ENCODE measurements at regions not wholly inside any gene's neighbourhood (a gene's known extent, or its start where the extent isn't known, plus 50 kb on each side); places are given as distances from the start of the nearest gene placed in this dataset.

- H3K4me3 ChIP-seq (replicated peaks in 1 of 3; ENCODE audit: low read depth in 2 of 3, low read length in 3 of 3), result no peak overlapping the region
- H3K36me3 ChIP-seq (replicated peaks in 1 of 2; ENCODE audit: control insufficient read depth in 1 of 2, insufficient read depth in 2 of 2, low read length in 2 of 2), result no peaks in the 10 kb centered on the region
- no peaks in the 10 kb centered on the region for H3K27me3 ChIP-seq (ENCODE audit: control insufficient read depth in 2 of 2, insufficient read depth in 2 of 2, low read length in 2 of 2)
- H3K36me3 Mint-ChIP-seq, result no peaks in the 10 kb centered on the region
- peaks cover 0 to 12% (median 5%) of the 10 kb centered on the region in 7 donors for H3K9me3 Mint-ChIP-seq
- no peak overlapping the region for H2AFZ ChIP-seq (ENCODE audit: insufficient read depth, low read depth, low read length, poor library complexity, severe bottlenecking)
- H3K9ac ChIP-seq (ENCODE audit: insufficient read depth, low read length, poor library complexity, severe bottlenecking), result no peak overlapping the region
- intact Hi-C loops (cut with micrococcal nuclease), result no loop called here
- peaks cover 0 to 3% of the 10 kb centered on the region in 2 donors for H3K9me3 ChIP-seq (replicated peaks in 1 of 2; ENCODE audit: control insufficient read depth in 1 of 2, insufficient read depth in 1 of 2, low read length in 2 of 2)
- no peak overlapping the region for H3K27ac ChIP-seq (ENCODE audit: low read depth in 1 of 2, low read length in 2 of 2)
- H3K4me1 Mint-ChIP-seq, result peaks cover 4% of the 10 kb centered on the region
- no peak for TF ChIP-seq CTCF (IDR thresholded peaks at IDR 0.05)
- H3K79me2 ChIP-seq (ENCODE audit: insufficient read depth, low read length), result no peaks in the 10 kb centered on the region
- DNase-seq, result no peak
- peaks cover 2 to 3% (median 2%) of the 10 kb centered on the region in 3 donors for H3K27me3 Mint-ChIP-seq (ENCODE audit: low read depth in 3 of 3)
- H3K27ac Mint-ChIP-seq, result no peak overlapping the region
- no peaks in the 10 kb centered on the region for H3K4me1 ChIP-seq (ENCODE audit: control insufficient read depth in 1 of 2, insufficient read depth in 2 of 2, low read length in 2 of 2)
- no peaks in the 10 kb centered on the region for H4K20me1 ChIP-seq (ENCODE audit: insufficient read depth, low read length)
- WGBS (ENCODE audit: insufficient coverage), result 94% methylated on average over 4 of the region's 5 CpGs
- no peak overlapping the region for H3K4me2 ChIP-seq (replicated peaks; ENCODE audit: extremely low read depth, low read length, poor library complexity, severe bottlenecking)
- H3K4me3 Mint-ChIP-seq, result no peak overlapping the region
Measured at GRCh38 chr1:178594133-178594532, 81.2 kb downstream of the TEX35 start.

GRCh38 chr1:178595491-178595890 is 82.6 kb downstream of the TEX35 start:
- peaks cover 0 to 3% (median 0%) of the 10 kb centered on the region in 3 donors for H3K27me3 Mint-ChIP-seq (ENCODE audit: low read depth in 3 of 3)
- H3K9me3 Mint-ChIP-seq, result peaks cover 0 to 10% (median 5%) of the 10 kb centered on the region in 7 donors
- Histone ChIP-seq H4K20me1 (ENCODE audit: insufficient read depth, low read length) (no peaks in the 10 kb centered on the region), H3K4me3 (replicated peaks in 1 of 3; ENCODE audit: low read depth in 2 of 3, low read length in 3 of 3) (no peak overlapping the region), H3K36me3 (replicated peaks in 1 of 2; ENCODE audit: control insufficient read depth in 1 of 2, insufficient read depth in 2 of 2, low read length in 2 of 2) (no peaks in the 10 kb centered on the region), H3K27me3 (ENCODE audit: control insufficient read depth in 2 of 2, insufficient read depth in 2 of 2, low read length in 2 of 2) (no peaks in the 10 kb centered on the region), H3K4me1 (ENCODE audit: control insufficient read depth in 1 of 2, insufficient read depth in 2 of 2, low read length in 2 of 2) (no peaks in the 10 kb centered on the region), H3K79me2 (ENCODE audit: insufficient read depth, low read length) (no peaks in the 10 kb centered on the region), H3K4me2 (replicated peaks; ENCODE audit: extremely low read depth, low read length, poor library complexity, severe bottlenecking) (no peak overlapping the region), H3K9me3 (replicated peaks in 1 of 2; ENCODE audit: control insufficient read depth in 1 of 2, insufficient read depth in 1 of 2, low read length in 2 of 2) (peaks cover 0 to 3% of the 10 kb centered on the region in 2 donors), H2AFZ (ENCODE audit: insufficient read depth, low read depth, low read length, poor library complexity, severe bottlenecking) (no peak overlapping the region), H3K9ac (ENCODE audit: insufficient read depth, low read length, poor library complexity, severe bottlenecking) (no peak overlapping the region), H3K27ac (ENCODE audit: low read depth in 1 of 2, low read length in 2 of 2) (no peak overlapping the region)
- no peak overlapping the region for H3K4me3 Mint-ChIP-seq
- intact Hi-C loops (cut with micrococcal nuclease), result no loop called here
- no peak for TF ChIP-seq CTCF (IDR thresholded peaks at IDR 0.05)
- no peak overlapping the region for H3K27ac Mint-ChIP-seq
- no peak for DNase-seq
- WGBS (ENCODE audit: insufficient coverage), result 100% methylated on average over 2 of the region's 6 CpGs
- H3K4me1 Mint-ChIP-seq, result peaks cover 4% of the 10 kb centered on the region
- no peaks in the 10 kb centered on the region for H3K36me3 Mint-ChIP-seq
